GM21825 (cell line): ENCODE measurements at regions not wholly inside any gene's neighbourhood (a gene's known extent, or its start where the extent isn't known, plus 50 kb on each side); places are given as distances from the start of the nearest gene placed in this dataset.

Source experiments
- ATAC-seq: cut with Tn5 transposase; IDR thresholded peaks from one replicate; pipeline ENCODE4 v1.9.1; 2021; ENCODE audit warnings: mild to moderate bottlenecking, moderate library complexity; ENCODE audit not compliant: unreplicated experiment

- no peak for ATAC-seq
These were observed 368.8 kb downstream of the ANKRD50 start for GRCh38 chr4:124343661-124344171.

GRCh38 chr4:124372916-124373315, 339.6 kb downstream of the ANKRD50 start:
- ATAC-seq, result no peak

- ATAC-seq, result no peak
These were observed 326.4 kb downstream of the ANKRD50 start for GRCh38 chr4:124386163-124386562.

GRCh38 chr4:124386648-124387047, 325.9 kb downstream of the ANKRD50 start:
- no peak for ATAC-seq

GRCh38 chr4:124389591-124389990, 322.9 kb downstream of the ANKRD50 start:
- no peak for ATAC-seq

- ATAC-seq, result no peak
These were observed 321.7 kb downstream of the ANKRD50 start for GRCh38 chr4:124390861-124391260.

- no peak for ATAC-seq
These were observed 316.2 kb downstream of the ANKRD50 start for GRCh38 chr4:124396333-124396732.

- ATAC-seq, result no peak
These were observed 310.9 kb downstream of the ANKRD50 start for GRCh38 chr4:124401606-124402005.

- no peak for ATAC-seq
These were observed 303.5 kb downstream of the ANKRD50 start for GRCh38 chr4:124409044-124409443.

- no peak for ATAC-seq
These were observed 298.1 kb downstream of the ANKRD50 start for GRCh38 chr4:124414276-124415040.

GRCh38 chr4:124415146-124415545, 297.4 kb downstream of the ANKRD50 start:
- ATAC-seq, result no peak

- ATAC-seq, result no peak
These were observed 295.2 kb downstream of the ANKRD50 start for GRCh38 chr4:124417371-124417770.

- ATAC-seq, result no peak
These were observed 292.3 kb downstream of the ANKRD50 start for GRCh38 chr4:124420166-124420695.

- ATAC-seq, result no peak
These were observed 289.4 kb downstream of the ANKRD50 start for GRCh38 chr4:124423160-124423559.

GRCh38 chr4:124426279-124426678, 286.3 kb downstream of the ANKRD50 start:
- no peak for ATAC-seq

GRCh38 chr4:124427095-124427767, 285.3 kb downstream of the ANKRD50 start:
- ATAC-seq, result no peak

GRCh38 chr4:124428648-124429047, 283.9 kb downstream of the ANKRD50 start:
- ATAC-seq, result no peak

GRCh38 chr4:124429746-124430250, 282.7 kb downstream of the ANKRD50 start:
- ATAC-seq, result no peak

GRCh38 chr4:124431653-124432192, 280.8 kb downstream of the ANKRD50 start:
- ATAC-seq, result no peak

GRCh38 chr4:124432500-124432899, 280.0 kb downstream of the ANKRD50 start:
- no peak for ATAC-seq

- no peak for ATAC-seq
These were observed 279.5 kb downstream of the ANKRD50 start for GRCh38 chr4:124433044-124433443.
